Activated CD4-positive, alpha-beta T cell treated with anti-CD3 and anti-CD28 coated beads, Interleukin-2, amount 50 U/mL, for 1 hour (primary cell): ENCODE measurements at regions not wholly inside any gene's neighbourhood (a gene's known extent, or its start where the extent isn't known, plus 50 kb on each side); places are given as distances from the start of the nearest gene placed in this dataset.
"Not testable (repeated sequence)": the region's sequence is repeated elsewhere in the genome, so short reads cannot be mapped to it uniquely, and the experiment has no call there.

ENCODE experiments used
- DNase-seq: peaks from one replicate; pipeline ENCODE4 v3.0.0-alpha.2; 2020

DNA sequence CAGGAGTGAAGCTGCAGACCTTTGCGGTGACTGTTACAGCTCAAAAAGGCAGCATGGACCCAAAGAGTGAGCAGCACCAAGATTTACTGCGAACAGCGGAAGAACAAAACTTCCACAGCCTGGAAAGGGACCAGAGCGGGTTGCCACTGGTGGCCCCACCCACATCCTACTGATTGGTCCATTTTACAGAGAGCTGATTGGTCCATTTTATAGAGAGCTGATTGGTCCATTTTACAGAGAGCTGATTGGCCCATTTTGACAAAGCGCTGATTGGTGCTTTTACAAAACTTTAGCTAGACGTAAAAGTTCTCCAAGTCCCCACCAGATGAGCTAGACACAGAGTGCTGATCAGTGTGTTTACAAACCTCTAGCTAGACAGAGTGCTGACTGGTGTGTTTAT, 134.2 kb upstream of the FRG1 start:
- no peak for DNase-seq

DNA sequence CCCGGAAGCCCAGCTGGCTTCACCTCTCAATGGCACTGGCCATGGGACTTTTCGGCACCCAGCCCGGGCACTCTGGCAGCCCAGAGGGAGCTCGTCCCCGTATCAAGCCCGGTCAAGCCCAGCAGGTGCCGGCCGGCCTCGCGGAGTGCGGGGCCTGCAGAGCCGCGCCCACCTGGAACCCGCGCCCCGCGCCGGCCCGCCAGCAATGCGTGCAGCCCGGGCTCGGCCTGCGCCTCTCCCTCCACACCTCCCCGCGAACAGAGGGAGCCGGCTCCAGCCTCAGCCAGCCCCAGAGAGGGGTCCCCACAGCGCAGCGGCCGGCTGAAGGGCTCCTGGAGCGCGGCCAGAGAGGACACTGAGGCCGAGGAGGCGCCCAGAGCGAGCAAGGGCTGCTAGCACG, 133.6 kb upstream of the FRG1 start:
- no peak for DNase-seq

DNA sequence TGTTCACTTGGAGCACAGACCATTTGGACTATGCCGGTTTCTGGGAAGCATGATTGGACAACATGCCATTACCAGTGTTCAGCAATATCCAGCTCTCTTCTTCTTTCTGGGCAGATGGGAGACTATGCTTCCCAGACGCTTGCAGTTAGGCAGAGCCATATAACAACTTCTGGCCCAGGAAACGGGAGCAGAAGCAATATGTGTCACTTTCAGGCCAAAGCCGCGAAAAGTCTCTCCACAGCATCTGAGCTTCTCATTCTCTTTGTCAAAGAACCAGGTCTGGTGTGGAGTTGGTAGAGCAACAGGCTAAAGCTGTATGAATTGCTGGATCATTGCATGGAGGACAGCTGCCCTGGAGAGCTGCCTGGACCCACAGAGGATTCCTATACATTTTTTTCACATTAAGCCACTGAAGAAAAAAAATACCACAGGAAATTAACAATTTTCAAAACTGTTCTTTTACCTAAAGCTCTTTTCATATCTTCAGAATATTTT, 131.4 kb upstream of the FRG1 start:
- no peak for DNase-seq

DNA sequence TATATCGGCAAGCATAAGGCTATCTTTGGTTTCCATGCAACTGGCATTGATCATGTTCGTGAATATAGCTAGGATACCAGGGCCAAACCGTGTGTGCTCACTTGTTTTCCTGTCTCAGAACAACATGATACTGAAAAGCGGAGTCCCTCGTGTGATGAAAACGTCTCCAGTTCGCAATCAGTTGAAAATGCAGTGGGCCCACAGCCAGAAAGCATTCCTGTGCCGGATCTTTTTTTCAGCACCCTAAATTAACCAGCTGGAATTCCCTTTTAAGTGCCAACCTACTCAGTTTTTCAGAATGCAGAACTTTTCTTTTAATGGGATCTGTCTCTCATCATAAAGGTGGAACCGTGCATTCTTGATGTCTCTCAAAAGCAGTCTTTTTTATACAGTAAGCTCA, 130.8 kb upstream of the FRG1 start:
- DNase-seq, result no peak

DNA sequence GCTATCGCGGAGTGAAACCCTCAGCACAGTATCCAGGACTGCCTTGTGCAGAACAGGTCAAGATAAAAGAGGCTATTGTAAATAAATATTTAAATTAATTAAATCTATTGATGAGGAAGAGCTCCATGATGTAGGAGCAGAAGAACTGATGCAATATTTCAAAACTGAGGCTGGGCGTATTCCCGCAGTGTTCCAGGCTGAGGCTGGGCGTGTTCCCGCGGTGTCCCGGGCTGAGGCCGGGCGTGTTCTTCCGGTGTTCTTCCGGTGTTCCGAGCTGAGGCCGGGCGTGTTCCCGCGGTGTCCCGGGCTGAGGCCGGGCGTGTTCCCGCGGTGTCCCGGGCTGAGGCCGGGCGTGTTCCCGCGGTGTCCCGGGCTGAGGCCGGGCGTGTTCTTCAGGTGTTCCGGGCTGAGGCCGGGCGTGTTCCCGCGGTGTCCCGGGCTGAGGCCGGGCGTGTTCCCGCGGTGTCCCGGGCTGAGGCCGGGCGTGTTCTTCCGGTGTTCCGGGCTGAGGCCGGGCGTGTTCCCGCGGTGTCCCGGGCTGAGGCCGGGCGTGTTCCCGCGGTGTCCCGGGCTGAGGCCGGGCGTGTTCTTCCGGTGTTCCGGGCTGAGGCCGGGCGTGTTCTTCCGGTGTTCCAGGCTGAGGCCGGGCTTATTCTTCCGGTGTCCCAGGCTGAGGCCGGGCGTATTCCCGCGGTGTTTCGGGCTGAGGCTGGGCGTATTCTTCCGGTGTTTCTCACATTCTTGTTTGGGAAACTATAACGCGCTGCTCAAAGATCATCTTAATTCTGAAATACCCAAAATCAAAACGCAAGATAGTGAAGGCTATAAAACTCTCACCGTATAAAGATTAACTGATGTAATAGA, 130.1 kb upstream of the FRG1 start:
- not testable (repeated sequence) for DNase-seq

DNA sequence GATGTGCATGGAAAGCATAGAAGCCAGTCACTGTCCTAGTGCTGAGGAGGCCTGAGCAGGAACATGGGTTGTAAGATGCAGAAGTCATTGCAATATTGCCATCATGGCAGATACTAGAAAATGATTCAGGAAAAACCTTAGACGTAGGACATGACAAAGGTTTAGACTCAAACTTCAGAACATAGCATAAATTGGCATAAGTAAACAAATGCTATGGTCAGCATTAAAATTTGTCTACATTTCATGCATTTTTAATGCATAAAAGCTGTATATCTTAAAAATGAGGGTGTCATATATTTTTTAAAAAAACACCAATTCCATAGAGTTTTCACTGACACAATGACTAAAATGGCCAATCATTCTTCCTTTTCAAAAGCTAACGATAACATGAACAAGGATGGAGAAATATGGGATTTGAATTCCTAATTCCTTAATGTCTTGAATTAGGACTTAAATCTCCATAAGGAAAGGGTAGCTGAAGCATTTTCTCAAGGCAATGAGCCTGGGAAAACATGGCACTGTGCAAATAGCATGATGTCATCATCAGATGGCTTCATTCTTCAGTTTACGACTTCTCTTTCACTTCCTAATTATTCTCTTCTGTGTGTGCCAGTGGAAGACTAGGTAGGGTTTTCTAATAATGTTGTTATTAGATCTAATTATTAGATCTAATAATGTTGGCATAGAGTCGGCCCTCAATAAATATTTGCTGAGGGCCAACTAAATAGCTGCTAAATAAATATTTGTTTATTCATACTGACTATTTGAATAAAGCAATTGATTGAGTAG, 125.1 kb upstream of the FRG1 start:
- no peak for DNase-seq

DNA sequence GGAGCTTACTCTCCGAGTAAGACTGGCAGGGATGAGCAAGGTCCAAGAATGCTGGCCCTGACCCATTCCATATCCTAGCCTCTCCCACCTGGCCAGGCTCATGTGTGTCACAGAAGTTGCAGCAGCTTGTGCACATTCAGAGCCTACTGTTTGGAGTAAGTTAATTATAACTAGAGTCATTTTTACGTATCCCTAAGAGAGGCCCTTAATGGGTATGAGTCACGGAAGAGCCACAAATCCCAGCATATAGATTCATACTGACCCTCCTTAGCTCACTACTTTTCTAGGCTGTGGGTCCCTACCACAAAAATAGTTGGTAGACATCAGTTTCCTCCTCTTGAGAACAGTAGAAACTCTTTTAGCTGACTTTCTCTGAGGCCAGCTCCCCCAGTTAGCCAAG, 118.3 kb upstream of the FRG1 start:
- no peak for DNase-seq

DNA sequence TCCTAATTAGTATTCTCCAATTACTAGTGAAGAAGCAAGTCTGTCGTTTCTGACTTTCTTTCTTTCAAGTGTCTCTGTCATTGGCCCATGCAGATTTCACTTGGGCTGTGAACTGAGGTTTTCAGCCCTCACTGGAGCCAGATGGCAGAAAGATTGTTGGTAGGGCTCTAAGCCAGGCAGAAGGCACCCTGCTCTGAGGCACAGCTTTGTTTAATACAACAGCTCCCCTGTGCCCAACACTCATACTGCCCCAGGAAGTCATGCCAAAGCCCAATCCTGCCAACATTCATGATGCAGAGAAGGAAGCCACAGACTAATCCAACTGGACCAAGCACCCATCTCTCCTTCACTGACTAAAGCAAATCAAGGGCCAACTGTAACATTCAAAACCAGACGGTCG, 117.1 kb upstream of the FRG1 start:
- no peak for DNase-seq

DNA sequence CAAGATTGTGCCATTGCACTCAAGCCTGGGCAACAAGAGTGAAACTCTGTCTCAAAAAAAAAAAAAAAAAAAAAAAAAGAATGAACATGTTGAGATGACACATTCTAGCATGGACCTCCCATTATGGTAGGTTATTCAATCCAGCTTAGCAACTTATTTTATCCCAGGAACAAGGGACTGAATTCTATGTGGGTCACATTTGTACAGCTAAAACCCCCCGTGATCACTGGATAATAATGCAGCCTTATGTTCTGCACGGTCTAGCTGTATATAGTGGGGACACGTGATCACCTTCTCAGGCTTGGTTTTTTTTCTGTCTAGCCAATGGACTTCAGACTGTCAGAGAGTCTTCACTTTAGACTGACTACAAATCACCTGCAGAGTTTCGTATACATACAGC, 115.2 kb upstream of the FRG1 start:
- no peak for DNase-seq

DNA sequence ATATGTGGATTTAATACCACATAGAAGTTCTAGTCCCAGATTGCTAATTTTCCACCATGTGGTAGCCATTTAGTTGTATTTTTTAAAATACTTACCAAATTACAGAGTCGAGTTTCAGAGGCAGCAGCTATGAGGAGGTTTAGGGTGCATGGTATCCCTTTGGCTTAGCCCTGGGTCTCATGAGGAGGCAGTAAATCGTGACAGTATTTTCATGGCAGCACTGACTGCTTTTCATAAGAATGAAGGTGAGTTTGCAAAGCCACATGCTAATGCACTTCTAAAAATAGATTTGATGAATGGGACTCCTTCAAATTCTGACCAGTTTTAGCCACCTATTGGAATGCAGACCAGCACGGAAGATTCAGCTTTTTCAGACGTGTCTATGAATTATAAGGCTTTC, 114.0 kb upstream of the FRG1 start:
- DNase-seq, result no peak

DNA sequence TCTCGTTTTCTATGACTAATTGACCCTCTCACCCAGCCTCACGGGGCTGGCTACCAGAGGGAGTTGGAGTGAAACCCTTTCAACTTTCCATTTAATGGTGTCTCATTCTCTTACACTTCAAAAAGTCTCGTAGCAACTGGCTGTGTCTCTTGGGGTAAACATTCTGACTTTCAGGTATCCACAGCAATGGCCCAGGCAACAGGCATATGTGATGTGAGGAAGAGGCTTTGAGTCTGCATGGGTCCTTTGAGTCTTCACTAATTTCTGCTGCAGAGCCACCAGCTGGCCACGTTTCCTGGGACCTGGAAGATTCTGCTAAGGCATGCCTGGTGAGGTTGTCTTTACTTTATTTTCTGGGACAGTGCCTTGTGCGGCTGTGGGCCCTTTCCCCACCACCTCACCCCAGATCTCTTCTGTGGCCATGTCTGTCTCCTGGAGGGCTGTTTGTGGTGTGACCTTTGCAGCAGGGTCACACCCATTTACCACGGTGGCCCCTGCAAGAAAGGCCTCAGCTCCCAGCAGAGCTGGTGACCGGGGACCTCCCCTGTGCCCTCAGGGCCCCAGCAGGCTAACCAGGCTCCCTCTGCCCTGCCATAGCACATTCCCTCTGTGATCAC, 112.5 kb upstream of the FRG1 start:
- DNase-seq, result no peak

DNA sequence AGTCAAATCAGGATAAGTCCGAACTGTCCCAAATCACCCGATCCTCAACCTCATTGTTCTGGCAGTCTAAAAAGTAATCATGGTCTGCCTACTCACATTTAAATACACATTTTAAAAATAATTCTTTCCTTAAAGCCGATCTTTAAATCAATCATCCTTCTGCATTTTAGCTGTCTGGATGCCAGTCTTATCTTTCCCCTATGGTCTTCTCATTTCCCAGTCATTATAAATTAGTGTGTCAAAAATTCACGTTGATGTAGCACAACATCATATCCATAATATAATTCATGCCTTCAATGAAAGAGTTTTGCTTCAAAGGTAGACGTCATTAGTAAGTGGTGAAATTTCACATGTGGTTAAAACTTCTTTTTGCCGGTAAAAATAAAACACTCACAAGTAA, 108.1 kb upstream of the FRG1 start:
- no peak for DNase-seq

DNA sequence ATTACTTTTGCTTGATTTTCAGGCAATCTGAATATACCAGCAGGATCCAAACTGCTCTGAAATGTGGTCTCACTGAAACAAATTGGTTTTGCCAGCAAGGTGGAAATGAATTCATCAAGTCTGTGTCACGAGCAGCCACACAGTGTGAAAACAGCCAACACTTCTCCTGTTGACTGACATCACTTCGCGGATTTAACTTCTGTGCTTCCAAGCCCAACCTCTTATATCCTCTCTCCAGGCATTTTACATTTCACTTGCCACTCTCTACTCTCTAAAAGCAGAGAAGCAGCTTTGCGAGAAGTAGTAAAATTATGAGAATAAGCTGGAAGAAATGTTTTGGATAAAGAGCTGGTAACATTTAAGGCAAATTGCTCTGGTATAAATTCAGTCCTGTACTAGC, 106.1 kb upstream of the FRG1 start:
- DNase-seq, result no peak

DNA sequence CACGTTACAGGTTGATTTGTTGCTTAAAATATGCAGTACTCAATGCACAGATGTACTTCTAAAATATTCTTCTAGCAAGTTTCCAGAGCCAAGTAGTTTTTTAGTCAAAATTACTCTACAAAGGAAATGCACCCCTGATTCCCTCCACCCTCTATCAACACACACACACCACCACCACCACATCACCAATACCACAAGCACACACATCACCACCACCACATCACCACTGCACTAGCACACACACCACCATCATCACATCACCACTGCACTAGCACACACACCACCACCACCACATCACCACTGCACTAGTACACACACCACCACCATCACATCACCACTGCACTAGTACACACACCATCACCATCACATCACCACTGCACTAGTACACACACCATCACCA, 105.2 kb upstream of the FRG1 start:
- no peak for DNase-seq

DNA sequence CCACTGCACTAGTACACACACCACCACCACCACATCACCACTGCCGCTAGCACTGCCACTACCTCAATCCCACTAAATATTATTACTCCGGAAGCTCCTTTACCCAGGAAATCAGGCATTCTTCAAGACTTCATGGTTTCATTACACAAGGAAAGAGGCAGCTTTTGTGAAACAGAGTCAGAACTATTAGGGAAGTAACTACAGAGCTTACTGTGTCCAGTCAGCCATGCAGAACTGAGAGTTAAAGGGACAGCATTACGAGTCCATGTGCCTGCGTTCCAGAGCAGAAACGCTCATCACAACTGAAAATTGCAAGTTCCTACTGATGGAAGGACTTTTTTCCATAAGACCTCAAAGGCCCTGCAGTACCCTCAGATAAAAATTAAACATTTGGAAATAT, 103.2 kb upstream of the FRG1 start:
- DNase-seq, result no peak

DNA sequence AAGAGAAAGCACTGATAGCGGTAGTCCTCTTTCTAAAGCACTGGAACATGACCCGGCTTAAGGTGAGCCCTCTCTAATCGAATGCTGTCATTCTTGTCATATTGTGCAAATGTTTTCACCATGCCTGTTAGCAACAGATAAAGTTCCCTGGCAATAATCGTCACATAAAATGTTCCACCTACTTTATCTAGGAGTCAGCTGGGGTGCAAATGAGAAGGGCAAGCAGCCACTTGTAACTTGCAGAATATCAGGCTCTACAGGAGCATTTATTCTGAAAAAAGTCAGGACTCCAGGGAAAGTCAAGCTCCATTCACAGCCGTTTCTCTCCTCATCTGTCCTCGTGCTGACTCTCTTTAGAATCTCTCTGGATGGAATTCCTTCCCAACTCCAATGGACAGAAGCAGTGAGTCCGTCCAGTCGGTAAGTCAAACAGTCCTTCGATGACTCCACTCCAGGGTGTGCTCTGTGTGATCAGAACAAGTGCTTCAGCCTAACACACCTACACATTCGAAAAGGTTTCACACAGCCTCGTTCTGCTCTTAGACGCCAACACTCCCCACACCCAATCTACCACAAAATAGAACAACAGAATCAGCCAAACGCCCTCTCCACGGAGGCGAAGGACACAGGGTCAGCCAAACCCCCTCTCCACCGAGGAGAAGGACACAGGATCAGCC, 101.7 kb upstream of the FRG1 start:
- no peak for DNase-seq

DNA sequence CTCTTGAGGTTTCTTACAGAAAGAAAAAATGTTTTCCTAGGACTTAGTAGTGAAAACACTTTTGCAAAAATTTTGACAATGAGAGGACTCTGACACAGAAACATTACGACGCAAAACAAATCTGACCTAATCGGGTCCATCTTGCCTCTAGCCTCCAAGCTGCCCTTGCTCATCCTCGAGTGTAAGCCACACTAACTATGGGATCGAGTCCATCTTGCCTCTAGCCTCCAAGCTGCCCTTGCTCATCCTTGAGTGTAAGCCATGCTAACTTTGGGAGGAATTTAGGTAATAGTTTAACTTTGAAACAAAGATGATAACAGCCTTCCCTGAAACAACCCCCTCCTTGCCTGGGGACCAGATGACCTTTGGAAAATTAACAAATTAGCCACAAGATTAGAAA, 100.3 kb upstream of the FRG1 start:
- no peak for DNase-seq

DNA sequence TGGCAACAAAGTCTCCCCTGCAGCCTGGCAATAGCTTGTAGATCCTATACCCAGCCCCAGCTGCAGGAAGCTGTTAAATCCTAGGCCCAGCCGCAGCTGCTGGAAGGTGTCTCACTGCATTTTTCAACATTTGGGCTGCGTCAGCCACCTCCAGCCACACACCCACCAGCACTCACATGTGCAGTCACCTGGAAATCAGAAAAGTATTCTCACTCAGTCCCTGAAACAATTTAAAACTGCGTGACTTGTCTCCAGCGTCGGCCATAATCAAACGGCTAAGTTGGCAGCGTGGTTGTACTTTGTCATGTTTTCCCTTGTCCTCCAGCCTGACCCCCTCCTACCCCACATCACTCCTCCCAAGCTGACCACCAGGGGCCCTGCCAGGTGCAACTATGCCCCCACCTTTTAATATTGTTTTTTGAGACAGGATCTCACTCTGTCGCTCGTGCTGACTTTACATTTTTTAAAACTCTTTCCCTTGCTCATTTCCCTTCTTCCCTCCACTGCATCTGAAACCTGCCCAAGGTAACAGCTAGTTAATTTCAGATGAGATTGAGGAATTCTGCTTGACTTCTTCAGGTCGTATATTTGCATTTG, 97.2 kb upstream of the FRG1 start:
- no peak for DNase-seq

DNA sequence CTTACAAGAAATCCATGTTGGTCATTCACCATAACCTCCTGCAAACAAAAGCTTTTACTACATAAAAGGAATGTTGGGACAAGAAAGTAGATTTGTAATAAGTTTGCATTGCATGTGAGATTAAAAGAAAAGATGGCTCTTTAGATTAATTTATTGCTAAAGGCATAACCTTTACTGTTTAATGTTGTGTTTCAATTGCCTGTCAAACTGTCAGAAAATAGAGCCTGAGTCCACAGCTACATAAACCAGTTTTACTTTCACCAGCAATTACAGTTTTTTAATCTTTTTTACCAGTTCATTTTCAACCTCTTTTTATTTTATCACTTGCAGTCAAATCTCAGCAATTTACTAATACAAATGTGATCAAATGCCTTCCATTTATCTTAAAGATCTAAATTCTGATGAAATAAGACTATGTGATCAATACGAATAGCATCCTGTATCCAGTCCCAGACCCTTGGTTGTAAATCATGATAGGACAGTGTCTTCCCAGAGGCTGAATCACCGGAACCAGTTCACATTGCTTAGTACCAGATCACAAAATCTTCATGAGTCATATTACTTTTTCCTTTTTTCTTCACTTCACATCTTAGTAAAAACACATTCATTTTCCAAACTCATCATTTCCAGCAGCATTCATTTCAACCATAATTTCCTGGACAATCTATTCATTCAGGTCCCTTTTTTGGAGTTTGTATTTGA, 95.4 kb upstream of the FRG1 start:
- DNase-seq, result no peak

DNA sequence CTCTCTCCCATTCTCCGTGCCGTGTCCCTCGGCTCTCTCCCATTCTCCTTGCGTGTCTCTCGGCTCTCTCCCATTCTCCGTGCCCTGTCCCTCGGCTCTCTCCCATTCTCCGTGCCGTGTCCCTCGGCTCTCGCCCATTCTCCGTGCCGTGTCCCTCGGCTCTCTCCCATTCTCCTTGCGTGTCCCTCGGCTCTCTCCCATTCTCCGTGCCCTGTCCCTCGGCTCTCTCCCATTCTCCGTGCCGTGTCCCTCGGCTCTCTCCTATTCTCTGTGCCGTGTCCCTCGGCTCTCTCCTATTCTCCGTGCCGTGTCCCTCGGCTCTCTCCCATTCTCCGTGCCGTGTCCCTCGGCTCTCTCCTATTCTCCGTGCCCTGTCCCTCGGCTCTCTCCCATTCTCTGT, 94.6 kb upstream of the FRG1 start:
- DNase-seq, result not testable (repeated sequence)

DNA sequence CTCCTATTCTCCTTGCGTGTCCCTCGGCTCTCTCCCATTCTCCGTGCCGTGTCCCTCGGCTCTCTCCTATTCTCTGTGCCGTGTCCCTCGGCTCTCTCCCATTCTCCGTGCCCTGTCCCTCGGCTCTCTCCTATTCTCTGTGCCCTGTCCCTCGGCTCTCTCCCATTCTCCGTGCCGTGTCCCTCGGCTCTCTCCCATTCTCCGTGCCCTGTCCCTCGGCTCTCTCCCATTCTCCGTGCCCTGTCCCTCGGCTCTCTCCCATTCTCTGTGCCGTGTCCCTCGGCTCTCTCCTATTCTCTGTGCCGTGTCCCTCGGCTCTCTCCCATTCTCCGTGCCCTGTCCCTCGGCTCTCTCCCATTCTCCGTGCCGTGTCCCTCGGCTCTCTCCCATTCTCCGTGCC, 94.1 kb upstream of the FRG1 start:
- not testable (repeated sequence) for DNase-seq

DNA sequence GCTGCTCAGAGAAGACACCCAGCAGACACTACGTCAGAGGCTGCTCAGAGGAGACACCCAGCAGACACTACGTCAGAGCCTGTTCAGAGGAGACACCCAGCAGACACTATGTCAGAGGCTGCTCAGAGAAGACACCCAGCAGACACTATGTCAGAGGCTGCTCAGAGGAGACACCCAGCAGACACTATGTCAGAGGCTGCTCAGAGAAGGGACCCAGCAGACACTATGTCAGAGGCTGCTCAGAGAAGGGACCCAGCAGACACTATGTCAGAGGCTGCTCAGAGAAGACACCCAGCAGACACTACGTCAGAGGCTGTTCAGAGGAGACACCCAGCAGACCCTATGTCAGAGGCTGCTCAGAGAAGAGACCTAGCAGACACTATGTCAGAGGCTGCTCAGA, 92.0 kb upstream of the FRG1 start:
- not testable (repeated sequence) for DNase-seq
